PC-9 (cell line): ENCODE measurements at regions not wholly inside any gene's neighbourhood (a gene's known extent, or its start where the extent isn't known, plus 50 kb on each side); places are given as distances from the start of the nearest gene placed in this dataset.

Source experiments
- BruUV-seq: library from RNA; stranded (reverse); fragments of 400-500 nt; replicated peaks from 2 replicates; lab custom pipeline; 2021; lab: Mats Ljungman, UMichigan
- CTCF ChIA-PET: fragments of 300-600 bp; sonication (Branson Sonifier 250); formaldehyde crosslinking; loops from one replicate; lab custom pipeline; 2022; ENCODE audit warnings: antibody characterized with exemption; lab: Charles Lee
- POLR2A ChIA-PET: fragments of 300-600 bp; sonication (Branson Sonifier 250); formaldehyde crosslinking; loops from one replicate; lab custom pipeline; 2022; ENCODE audit warnings: antibody characterized with exemption; ENCODE audit not compliant: unreplicated experiment; lab: Charles Lee
- DNase-seq, 2 experiments: peaks; one replicate each; pipeline versions ENCODE4 v3.0.0 to v3.0.0-alpha.2; 2015 to 2022; ENCODE audit warnings: mixed read lengths in 1 of 2
- H2AFZ ChIP-seq: fragments of 200-600 bp; sonication (generic); 2 replicates; pipeline ENCODE4 v1.8.1; 2017; ENCODE audit warnings: antibody characterized with exemption
- H3F3A ChIP-seq: fragments of 200-600 bp; sonication (generic); 2 replicates; pipeline ENCODE4 v1.8.1; 2017; ENCODE audit warnings: antibody characterized with exemption, mild to moderate bottlenecking, low read depth; ENCODE audit not compliant: insufficient read depth
- H3K27ac ChIP-seq: fragments of 200-600 bp; sonication (generic); 2 replicates; pipeline ENCODE4 v1.6.1; 2016; ENCODE audit warnings: mixed run types
- H3K27me3 ChIP-seq: fragments of 200-600 bp; sonication (generic); 2 replicates; pipeline ENCODE4 v1.6.1; 2016; ENCODE audit warnings: low read depth, mixed run types; ENCODE audit not compliant: insufficient read depth
- H3K36me3 ChIP-seq: fragments of 200-600 bp; sonication (generic); 2 replicates; pipeline ENCODE4 v1.6.1; 2016; ENCODE audit warnings: low read depth, mixed run types
- H3K4me1 ChIP-seq: fragments of 200-600 bp; sonication (generic); replicated peaks from 2 replicates; pipeline ENCODE4 v1.6.1; 2016; ENCODE audit warnings: mixed run types; ENCODE audit not compliant: insufficient read depth
- H3K4me2 ChIP-seq: fragments of 200-600 bp; sonication (generic); 2 replicates; pipeline ENCODE4 v1.6.1; 2017; ENCODE audit warnings: mixed run types
- H3K4me3 ChIP-seq: fragments of 200-600 bp; sonication (generic); 2 replicates; pipeline ENCODE4 v1.6.1; 2016; ENCODE audit warnings: mixed run types
- H3K79me2 ChIP-seq: fragments of 200-600 bp; sonication (generic); 2 replicates; pipeline ENCODE4 v1.6.1; 2017; ENCODE audit warnings: low read depth, mixed run types
- H3K9me2 ChIP-seq: fragments of 200-600 bp; sonication (generic); 2 replicates; pipeline ENCODE4 v1.8.1; 2017; ENCODE audit warnings: mild to moderate bottlenecking; ENCODE audit not compliant: insufficient read depth
- H3K9me3 ChIP-seq: fragments of 200-600 bp; sonication (generic); 2 replicates; pipeline ENCODE4 v1.8.1; 2016; ENCODE audit warnings: low read depth; ENCODE audit not compliant: insufficient read depth
- H4K20me1 ChIP-seq: fragments of 200-600 bp; sonication (generic); 2 replicates; pipeline ENCODE4 v1.8.1; 2017; ENCODE audit not compliant: insufficient read depth
- CTCF ChIP-seq: fragments of 200-600 bp; sonication (generic); conservative IDR thresholded peaks from 2 replicates; pipeline ENCODE4 v1.6.1; 2017; ENCODE audit warnings: mixed run types, antibody characterized with exemption, mild to moderate bottlenecking, moderate library complexity
- EZH2 ChIP-seq: fragments of 200-600 bp; sonication (generic); IDR thresholded peaks from 2 replicates; pipeline ENCODE4 v1.8.0; 2017; ENCODE audit warnings: antibody characterized with exemption, low read depth
- intact Hi-C: fragments of 100-400 bp; cut with micrococcal nuclease; formaldehyde crosslinking; loops from one replicate; pipeline ENCODE4 v1.10.0; 2022; ENCODE audit not compliant: unreplicated experiment

GRCh38 chr15:91542226-91542625 lies 311.3 kb upstream of the SLCO3A1 start:
- Histone ChIP-seq H4K20me1 (no peaks in the 10 kb centered on the region), H3K4me1 (peaks cover 19% of the 10 kb centered on the region), H3K36me3 (no peaks in the 10 kb centered on the region), H3K27ac (no peak overlapping the region), H3F3A (peaks cover 12% of the 10 kb centered on the region), H3K27me3 (no peaks in the 10 kb centered on the region), H3K9me2 (no peaks in the 10 kb centered on the region), H3K79me2 (no peaks in the 10 kb centered on the region), H3K4me3 (no peak overlapping the region), H3K4me2 (no peak overlapping the region), H3K9me3 (no peaks in the 10 kb centered on the region), H2AFZ (no peak overlapping the region)
- POLR2A ChIA-PET, result no interaction called here
- intact Hi-C loops, result no loop called here
- BruUV-seq, result no TSS peak
- no peak for DNase-seq
- CTCF ChIA-PET, result no interaction called here
- TF ChIP-seq EZH2, result no peak
- no peak for TF ChIP-seq CTCF

GRCh38 chr15:91547356-91547755 lies 306.2 kb upstream of the SLCO3A1 start:
- BruUV-seq, result no TSS peak
- Histone ChIP-seq H3F3A (no peaks in the 10 kb centered on the region), H2AFZ (no peak overlapping the region), H3K9me2 (no peaks in the 10 kb centered on the region), H3K9me3 (no peaks in the 10 kb centered on the region; the same call in 1 of the 2 replicates), H3K36me3 (no peaks in the 10 kb centered on the region), H3K79me2 (no peaks in the 10 kb centered on the region), H3K4me3 (no peak overlapping the region), H3K4me2 (no peak overlapping the region), H4K20me1 (no peaks in the 10 kb centered on the region), H3K4me1 (no peaks in the 10 kb centered on the region), H3K27me3 (no peaks in the 10 kb centered on the region), H3K27ac (no peak overlapping the region)
- TF ChIP-seq EZH2, result no peak
- no peak for TF ChIP-seq CTCF
- POLR2A ChIA-PET, result no interaction called here
- DNase-seq, result no peak
- CTCF ChIA-PET, result no interaction called here
- intact Hi-C loops, result no loop called here

- Histone ChIP-seq H3K4me3 (no peak overlapping the region), H3K4me1 (no peaks in the 10 kb centered on the region), H3F3A (no peaks in the 10 kb centered on the region), H2AFZ (no peak overlapping the region), H3K27me3 (no peaks in the 10 kb centered on the region), H3K36me3 (no peaks in the 10 kb centered on the region), H3K4me2 (no peak overlapping the region), H3K9me2 (no peaks in the 10 kb centered on the region), H4K20me1 (no peaks in the 10 kb centered on the region), H3K9me3 (no peaks in the 10 kb centered on the region; the same call in 1 of the 2 replicates), H3K79me2 (no peaks in the 10 kb centered on the region), H3K27ac (no peak overlapping the region)
- intact Hi-C loops, result no loop called here
- BruUV-seq, result no TSS peak
- ChIA-PET CTCF (no interaction called here), POLR2A (no interaction called here)
- no peak for TF ChIP-seq EZH2
- no peak for TF ChIP-seq CTCF
- DNase-seq, result no peak
These were observed 305.0 kb upstream of the SLCO3A1 start for GRCh38 chr15:91548549-91548948.
